GM18499 (cell line): ENCODE measurements at regions not wholly inside any gene's neighbourhood (a gene's known extent, or its start where the extent isn't known, plus 50 kb on each side); places are given as distances from the start of the nearest gene placed in this dataset.

Experiments used
- ATAC-seq: cut with Tn5 transposase; IDR thresholded peaks from one replicate; pipeline ENCODE4 v1.9.1; 2021; ENCODE audit warnings: moderate number of reproducible peaks; ENCODE audit not compliant: insufficient read depth, unreplicated experiment

- no peak for ATAC-seq
Observed at GRCh38 chr4:111671756-111672155, 473.5 kb upstream of the FAM241A start.

- no peak for ATAC-seq
Observed at GRCh38 chr4:111675746-111676145, 469.5 kb upstream of the FAM241A start.

GRCh38 chr4:111676533-111676932, 468.7 kb upstream of the FAM241A start:
- no peak for ATAC-seq

- no peak for ATAC-seq
Observed at GRCh38 chr4:111678479-111678878, 466.8 kb upstream of the FAM241A start.

GRCh38 chr4:111678908-111679307, 466.3 kb upstream of the FAM241A start:
- no peak for ATAC-seq

- no peak for ATAC-seq
Observed at GRCh38 chr4:111681270-111681669, 464.0 kb upstream of the FAM241A start.

- ATAC-seq = no peak
Observed at GRCh38 chr4:111681751-111682150, 463.5 kb upstream of the FAM241A start.

- no peak for ATAC-seq
Observed at GRCh38 chr4:111685205-111685604, 460.0 kb upstream of the FAM241A start.

- no peak for ATAC-seq
Observed at GRCh38 chr4:111689214-111689613, 456.0 kb upstream of the FAM241A start.

- ATAC-seq = no peak
Observed at GRCh38 chr4:111689731-111690130, 455.5 kb upstream of the FAM241A start.

GRCh38 chr4:111693758-111694157, 451.5 kb upstream of the FAM241A start:
- no peak for ATAC-seq

- no peak for ATAC-seq
Observed at GRCh38 chr4:111695677-111696076, 449.6 kb upstream of the FAM241A start.

- ATAC-seq = no peak
Observed at GRCh38 chr4:111696505-111696904, 448.7 kb upstream of the FAM241A start.

GRCh38 chr4:111697176-111697942, 447.9 kb upstream of the FAM241A start:
- no peak for ATAC-seq

GRCh38 chr4:111698361-111698760, 446.9 kb upstream of the FAM241A start:
- no peak for ATAC-seq

- ATAC-seq = no peak
Observed at GRCh38 chr4:111699165-111699564, 446.1 kb upstream of the FAM241A start.

- no peak for ATAC-seq
Observed at GRCh38 chr4:111701102-111701501, 444.2 kb upstream of the FAM241A start.

GRCh38 chr4:111707491-111707890, 437.8 kb upstream of the FAM241A start:
- no peak for ATAC-seq

- no peak for ATAC-seq
Observed at GRCh38 chr4:111712093-111712677, 433.1 kb upstream of the FAM241A start.

- no peak for ATAC-seq
Observed at GRCh38 chr4:111713276-111713675, 432.0 kb upstream of the FAM241A start.

GRCh38 chr4:111717921-111718320, 427.3 kb upstream of the FAM241A start:
- ATAC-seq = no peak
